Naive B cell (primary cell): ENCODE measurements at regions not wholly inside any gene's neighbourhood (a gene's known extent, or its start where the extent isn't known, plus 50 kb on each side); places are given as distances from the start of the nearest gene placed in this dataset.
A peak's percentile ranks its signal among the peaks of the same experiment; 100 is the strongest.
"Not testable (repeated sequence)": the region's sequence is repeated elsewhere in the genome, so short reads cannot be mapped to it uniquely, and the experiment has no call there.

ENCODE experiments used
- ATAC-seq, 2 donors: fragments of 150-1000 bp; cut with Tn5 transposase; 2 replicates each; pipeline ENCODE4 v1.10.0; 2021; ENCODE audit warnings: low read depth in 2 of 2, mild to moderate bottlenecking in 2 of 2, moderate library complexity in 2 of 2
- DNase-seq: peaks from one replicate; pipeline ENCODE4 v3.0.0; 2022
- H3K27ac Mint-ChIP-seq, 6 donors: one replicate each; pipeline ENCODE4 v1.8.0; 2020 to 2022; ENCODE audit warnings: mild to moderate bottlenecking in 6 of 6, mixed read lengths in 6 of 6, moderate library complexity in 5 of 6, inconsistent platforms in 2 of 6
- H3K27me3 Mint-ChIP-seq, 3 donors: one replicate each; pipeline ENCODE4 v1.8.0; 2021 to 2022; ENCODE audit warnings: mixed read lengths in 3 of 3, mild to moderate bottlenecking in 1 of 3
- H3K36me3 Mint-ChIP-seq, 2 donors: one replicate each; pipeline ENCODE4 v1.8.0; 2020 to 2022; ENCODE audit warnings: mixed read lengths in 2 of 2, inconsistent platforms in 1 of 2, mild to moderate bottlenecking in 1 of 2
- H3K4me1 Mint-ChIP-seq, 3 donors: one replicate each; pipeline ENCODE4 v1.8.0; 2020 to 2022; ENCODE audit warnings: mixed read lengths in 3 of 3, inconsistent platforms in 1 of 3, mild to moderate bottlenecking in 1 of 3, moderate library complexity in 1 of 3
- H3K4me3 Mint-ChIP-seq, 8 donors: one replicate each; pipeline ENCODE4 v1.8.0; 2020 to 2022; ENCODE audit warnings: mild to moderate bottlenecking in 8 of 8, mixed read lengths in 8 of 8, moderate library complexity in 8 of 8, inconsistent platforms in 2 of 8
- H3K9me3 Mint-ChIP-seq, 7 donors: one replicate each; pipeline ENCODE4 v1.8.0; 2020 to 2022; ENCODE audit warnings: mixed read lengths in 7 of 7, mild to moderate bottlenecking in 5 of 7, inconsistent platforms in 2 of 7, moderate library complexity in 1 of 7

DNA sequence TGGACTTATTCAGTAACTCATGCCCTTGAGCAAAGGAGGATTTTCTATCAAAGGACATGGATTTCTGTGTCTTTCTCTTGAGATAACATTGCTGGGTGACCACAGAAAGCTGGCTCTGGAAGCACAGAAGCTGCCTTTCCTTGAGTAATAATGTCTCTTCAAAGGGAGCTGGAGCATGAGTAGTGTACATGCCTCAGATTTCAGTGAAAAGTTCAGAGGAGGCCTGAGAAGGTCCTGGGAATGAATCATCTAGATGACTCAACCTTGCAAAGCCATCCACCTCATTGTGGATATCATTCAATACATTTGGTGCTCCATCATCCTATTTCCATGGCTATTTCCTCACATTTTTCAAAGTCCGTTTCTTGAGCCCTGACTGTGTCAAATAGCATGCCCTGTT, 77.6 kb upstream of the OR4M2 start:
- not testable (repeated sequence) for H3K27me3 Mint-ChIP-seq, ATAC-seq, H3K4me1 Mint-ChIP-seq, H3K27ac Mint-ChIP-seq, H3K36me3 Mint-ChIP-seq, H3K4me3 Mint-ChIP-seq, H3K9me3 Mint-ChIP-seq, DNase-seq

DNA sequence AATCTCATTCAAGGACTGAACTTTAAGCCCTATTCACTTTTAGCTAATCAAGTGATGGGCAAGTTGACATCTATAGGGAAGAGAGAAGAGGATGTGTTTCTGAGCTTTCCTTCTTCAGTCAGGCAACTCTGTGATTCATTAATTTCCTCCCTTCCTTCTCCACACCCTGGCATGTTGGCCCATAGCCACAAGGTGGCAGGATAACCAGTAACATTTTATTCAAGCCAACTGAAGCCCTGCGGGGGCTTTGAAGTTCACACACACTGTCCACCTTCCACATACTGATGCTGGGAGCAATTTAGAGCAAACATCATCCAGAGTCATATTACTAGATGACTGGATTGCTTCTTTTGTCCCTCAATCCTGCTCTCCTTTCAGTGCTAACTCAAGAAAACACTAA, 91.2 kb upstream of the OR4M2 start:
- not testable (repeated sequence) for H3K27me3 Mint-ChIP-seq, H3K9me3 Mint-ChIP-seq, DNase-seq, H3K36me3 Mint-ChIP-seq, H3K4me1 Mint-ChIP-seq, H3K27ac Mint-ChIP-seq, H3K4me3 Mint-ChIP-seq
- ATAC-seq: peak in 1 of 2 donors; percentile 30

DNA sequence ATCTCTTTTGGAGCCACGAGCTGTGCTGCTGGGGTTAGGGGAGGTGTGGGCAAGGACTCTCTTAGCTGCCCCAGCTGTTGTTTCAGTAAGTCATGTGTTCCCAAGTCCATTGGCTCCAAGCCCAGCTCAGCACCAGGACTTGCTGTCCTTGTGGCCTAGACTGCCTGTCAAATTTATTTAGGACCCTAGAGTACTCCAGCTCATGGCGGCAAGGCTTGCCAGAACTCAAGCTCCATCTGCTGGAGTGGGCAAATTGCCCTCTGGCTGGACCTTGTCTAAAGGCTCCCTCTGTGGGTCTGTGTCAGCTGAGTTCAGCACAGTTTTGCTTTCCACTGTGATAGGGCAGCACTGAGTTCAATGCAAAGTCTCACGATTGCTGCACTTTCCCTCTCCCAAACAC, 96.5 kb upstream of the OR4M2 start:
- not testable (repeated sequence) for H3K27ac Mint-ChIP-seq, ATAC-seq, H3K4me1 Mint-ChIP-seq, DNase-seq, H3K4me3 Mint-ChIP-seq, H3K27me3 Mint-ChIP-seq, H3K9me3 Mint-ChIP-seq, H3K36me3 Mint-ChIP-seq

DNA sequence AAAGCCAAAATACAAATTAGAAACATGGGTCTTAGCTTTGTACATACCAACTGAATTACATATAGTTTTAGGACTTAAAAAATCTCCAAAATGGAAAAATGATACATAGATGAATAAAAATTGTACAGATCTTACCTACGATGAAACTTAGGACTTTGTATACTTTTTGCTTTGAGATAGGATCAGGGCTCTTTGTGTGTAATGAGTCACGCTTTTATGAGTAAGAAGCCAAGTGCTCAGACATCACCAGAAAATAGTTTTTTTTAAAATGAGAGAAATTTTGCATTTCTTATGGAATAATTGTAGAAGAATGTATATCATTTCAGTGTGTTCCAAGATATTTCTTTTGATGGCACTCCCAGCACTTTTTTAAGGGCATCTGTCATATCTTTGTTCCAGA, 100.4 kb upstream of the OR4M2 start:
- not testable (repeated sequence) for H3K4me1 Mint-ChIP-seq, DNase-seq, H3K27me3 Mint-ChIP-seq, H3K4me3 Mint-ChIP-seq, H3K27ac Mint-ChIP-seq, H3K9me3 Mint-ChIP-seq, H3K36me3 Mint-ChIP-seq, ATAC-seq

DNA sequence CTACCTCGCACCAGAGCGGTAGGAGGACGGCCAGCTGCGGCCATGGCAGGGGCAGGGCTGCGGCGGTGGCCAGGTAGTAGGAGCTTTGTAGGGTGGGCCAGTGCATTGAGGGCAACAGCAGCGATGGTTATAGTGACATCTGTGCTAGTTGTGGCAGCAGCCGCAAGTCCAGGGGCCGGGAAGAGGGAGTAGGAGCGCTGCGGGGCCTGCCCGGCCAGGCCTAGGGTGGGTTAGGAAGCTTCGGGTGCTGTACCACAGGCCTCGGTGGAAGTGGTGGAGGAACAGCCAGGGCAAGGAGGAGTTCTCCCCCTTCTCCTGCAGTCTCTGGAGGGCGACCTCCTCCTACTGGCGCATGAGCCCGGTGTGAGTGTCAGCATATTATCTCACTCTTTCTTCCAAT, 76.2 kb upstream of the POTEB start:
- not testable (repeated sequence) for H3K27ac Mint-ChIP-seq, H3K4me1 Mint-ChIP-seq, DNase-seq, H3K4me3 Mint-ChIP-seq, H3K27me3 Mint-ChIP-seq, H3K9me3 Mint-ChIP-seq, H3K36me3 Mint-ChIP-seq, ATAC-seq

DNA sequence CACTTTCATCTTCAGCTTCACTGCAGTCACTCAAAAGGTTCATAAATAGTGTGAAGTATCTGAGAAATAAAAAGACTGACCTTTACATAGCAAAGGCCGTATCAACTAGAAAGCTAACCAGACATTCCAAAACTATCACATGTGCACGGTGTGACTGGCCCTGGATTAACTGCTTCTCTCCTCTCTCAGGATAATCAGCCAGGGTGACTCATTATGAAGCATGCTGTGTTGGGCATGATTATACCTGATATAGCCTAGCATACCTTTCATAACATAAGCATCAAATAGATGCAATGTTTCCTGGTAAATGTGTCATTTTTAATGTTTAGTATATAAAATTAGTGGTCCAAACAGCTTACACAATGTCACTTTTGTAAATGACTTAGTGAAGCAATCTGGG, 62.8 kb upstream of the POTEB start:
- H3K9me3 Mint-ChIP-seq, DNase-seq, H3K27me3 Mint-ChIP-seq, H3K4me1 Mint-ChIP-seq, H3K36me3 Mint-ChIP-seq, ATAC-seq, H3K4me3 Mint-ChIP-seq, H3K27ac Mint-ChIP-seq: not testable (repeated sequence)
